A549 (cell line): ENCODE measurements at regions not wholly inside any gene's neighbourhood (a gene's known extent, or its start where the extent isn't known, plus 50 kb on each side); places are given as distances from the start of the nearest gene placed in this dataset.

Experiments used
- BCL3 ChIP-seq: fragments of >200 bp; sonication (Bioruptor Twin); formaldehyde crosslinking; IDR thresholded peaks from 3 replicates; pipeline ENCODE4 v1.6.1; 2016
- CEBPB ChIP-seq, 2 experiments: fragments of >200 bp in 1 of 2; sonication (Bioruptor Twin) in 1 of 2; formaldehyde crosslinking in 1 of 2; IDR thresholded peaks; 2 replicates each; pipeline ENCODE4 v1.6.1; 2012 to 2016
- EP300 ChIP-seq, 2 experiments: fragments of >200 bp; sonication (Bioruptor Twin); formaldehyde crosslinking; IDR thresholded peaks; 2 replicates in 1 of 2; 3 replicates in 1 of 2; pipeline ENCODE4 v1.6.1; 2016 to 2017
- KDM1A ChIP-seq: fragments of 200-600 bp; sonication (generic); IDR thresholded peaks from 2 replicates; pipeline ENCODE4 v1.6.1; 2016; ENCODE audit warnings: low read depth, mild to moderate bottlenecking
- PBX3 ChIP-seq: IDR thresholded peaks from 2 replicates; pipeline ENCODE4 v1.6.1; 2012
- POLR2AphosphoS2 ChIP-seq: conservative IDR thresholded peaks from 2 replicates; pipeline ENCODE4 v1.6.1; 2012; ENCODE audit warnings: low read length, improper control_type of control experiment, inconsistent platforms
- RFX5 ChIP-seq: fragments of 450-650 bp; IDR thresholded peaks from 2 replicates; pipeline ENCODE4 v1.7.1; 2014; ENCODE audit warnings: antibody characterized with exemption, mild to moderate bottlenecking, moderate library complexity
- RNF2 ChIP-seq: fragments of 200-600 bp; sonication (generic); IDR thresholded peaks from 2 replicates; pipeline ENCODE4 v1.6.1; 2016; ENCODE audit warnings: low read depth, mild to moderate bottlenecking, antibody characterized with exemption, moderate library complexity, borderline replicate concordance
- ZSCAN20 ChIP-seq: fragments of 250-450 bp; sonication (Bioruptor Pico); IDR thresholded peaks from 2 replicates; pipeline ENCODE4 v1.8.0; 2022; ENCODE audit warnings: mild to moderate bottlenecking, moderate library complexity
- TF ChIP-seq, protein P1 (sequence below): fragments of >200 bp; sonication (Bioruptor Twin); formaldehyde crosslinking; IDR thresholded peaks from 3 replicates; pipeline ENCODE4 v1.5.1; 2016
- TF ChIP-seq, protein P2 (sequence below): IDR thresholded peaks from 2 replicates; pipeline ENCODE4 v1.6.1; 2012
- TF ChIP-seq, protein P3 (sequence below): fragments of 250-450 bp; sonication (Bioruptor Pico); IDR thresholded peaks from 2 replicates; pipeline ENCODE4 v1.5.0; 2020; ENCODE audit warnings: low read depth, mild to moderate bottlenecking, moderate library complexity

DNA sequence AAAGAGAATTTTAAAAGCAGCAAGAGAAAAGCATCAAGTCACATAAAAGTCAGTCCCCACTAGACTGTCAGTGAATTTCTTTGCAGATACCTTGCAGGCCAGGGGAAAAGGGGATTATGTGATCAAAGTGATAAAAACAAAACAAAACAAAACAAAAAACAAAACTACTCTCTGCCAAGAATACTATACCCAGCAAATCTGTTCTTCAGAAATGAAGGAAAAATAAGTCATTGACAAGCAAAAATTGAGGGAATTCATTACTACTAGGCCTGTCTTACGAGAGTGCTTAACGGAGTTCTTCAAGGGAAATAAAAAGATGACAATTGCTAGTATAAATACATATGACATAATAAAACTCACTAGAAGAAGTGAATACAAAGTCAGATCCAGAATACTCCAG, 245.5 kb upstream of the CHST9 start:
- no peak for TF ChIP-seq KDM1A
- TF ChIP-seq, protein P1, sequence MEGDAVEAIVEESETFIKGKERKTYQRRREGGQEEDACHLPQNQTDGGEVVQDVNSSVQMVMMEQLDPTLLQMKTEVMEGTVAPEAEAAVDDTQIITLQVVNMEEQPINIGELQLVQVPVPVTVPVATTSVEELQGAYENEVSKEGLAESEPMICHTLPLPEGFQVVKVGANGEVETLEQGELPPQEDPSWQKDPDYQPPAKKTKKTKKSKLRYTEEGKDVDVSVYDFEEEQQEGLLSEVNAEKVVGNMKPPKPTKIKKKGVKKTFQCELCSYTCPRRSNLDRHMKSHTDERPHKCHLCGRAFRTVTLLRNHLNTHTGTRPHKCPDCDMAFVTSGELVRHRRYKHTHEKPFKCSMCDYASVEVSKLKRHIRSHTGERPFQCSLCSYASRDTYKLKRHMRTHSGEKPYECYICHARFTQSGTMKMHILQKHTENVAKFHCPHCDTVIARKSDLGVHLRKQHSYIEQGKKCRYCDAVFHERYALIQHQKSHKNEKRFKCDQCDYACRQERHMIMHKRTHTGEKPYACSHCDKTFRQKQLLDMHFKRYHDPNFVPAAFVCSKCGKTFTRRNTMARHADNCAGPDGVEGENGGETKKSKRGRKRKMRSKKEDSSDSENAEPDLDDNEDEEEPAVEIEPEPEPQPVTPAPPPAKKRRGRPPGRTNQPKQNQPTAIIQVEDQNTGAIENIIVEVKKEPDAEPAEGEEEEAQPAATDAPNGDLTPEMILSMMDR: no peak
- TF ChIP-seq, protein P2, sequence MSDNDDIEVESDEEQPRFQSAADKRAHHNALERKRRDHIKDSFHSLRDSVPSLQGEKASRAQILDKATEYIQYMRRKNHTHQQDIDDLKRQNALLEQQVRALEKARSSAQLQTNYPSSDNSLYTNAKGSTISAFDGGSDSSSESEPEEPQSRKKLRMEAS: no peak
- no peak for TF ChIP-seq PBX3
- no peak for TF ChIP-seq BCL3
- no peak for TF ChIP-seq CEBPB (IDR thresholded peaks at IDR 0.05)
- TF ChIP-seq, protein P3, sequence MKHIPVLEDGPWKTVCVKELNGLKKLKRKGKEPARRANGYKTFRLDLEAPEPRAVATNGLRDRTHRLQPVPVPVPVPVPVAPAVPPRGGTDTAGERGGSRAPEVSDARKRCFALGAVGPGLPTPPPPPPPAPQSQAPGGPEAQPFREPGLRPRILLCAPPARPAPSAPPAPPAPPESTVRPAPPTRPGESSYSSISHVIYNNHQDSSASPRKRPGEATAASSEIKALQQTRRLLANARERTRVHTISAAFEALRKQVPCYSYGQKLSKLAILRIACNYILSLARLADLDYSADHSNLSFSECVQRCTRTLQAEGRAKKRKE (CRISPR knock-in tag): no peak
- no peak for TF ChIP-seq RFX5
- TF ChIP-seq ZSCAN20: no peak
- TF ChIP-seq EP300 (IDR thresholded peaks at IDR 0.05): no peak
- TF ChIP-seq RNF2: no peak
- no peak for TF ChIP-seq POLR2AphosphoS2
